GM12801 (cell line): ENCODE measurements at regions not wholly inside any gene's neighbourhood (a gene's known extent, or its start where the extent isn't known, plus 50 kb on each side); places are given as distances from the start of the nearest gene placed in this dataset.

Experiments used
- TF ChIP-seq, protein P1 (sequence below): IDR thresholded peaks from one replicate; pipeline ENCODE4 v1.5.1; 2011; ENCODE audit warnings: control low read depth; ENCODE audit not compliant: insufficient read length; ENCODE audit errors: extremely low read depth

GRCh38 chr12:107978641-107979040, 150.4 kb upstream of the WSCD2 start:
- TF ChIP-seq, protein P1, sequence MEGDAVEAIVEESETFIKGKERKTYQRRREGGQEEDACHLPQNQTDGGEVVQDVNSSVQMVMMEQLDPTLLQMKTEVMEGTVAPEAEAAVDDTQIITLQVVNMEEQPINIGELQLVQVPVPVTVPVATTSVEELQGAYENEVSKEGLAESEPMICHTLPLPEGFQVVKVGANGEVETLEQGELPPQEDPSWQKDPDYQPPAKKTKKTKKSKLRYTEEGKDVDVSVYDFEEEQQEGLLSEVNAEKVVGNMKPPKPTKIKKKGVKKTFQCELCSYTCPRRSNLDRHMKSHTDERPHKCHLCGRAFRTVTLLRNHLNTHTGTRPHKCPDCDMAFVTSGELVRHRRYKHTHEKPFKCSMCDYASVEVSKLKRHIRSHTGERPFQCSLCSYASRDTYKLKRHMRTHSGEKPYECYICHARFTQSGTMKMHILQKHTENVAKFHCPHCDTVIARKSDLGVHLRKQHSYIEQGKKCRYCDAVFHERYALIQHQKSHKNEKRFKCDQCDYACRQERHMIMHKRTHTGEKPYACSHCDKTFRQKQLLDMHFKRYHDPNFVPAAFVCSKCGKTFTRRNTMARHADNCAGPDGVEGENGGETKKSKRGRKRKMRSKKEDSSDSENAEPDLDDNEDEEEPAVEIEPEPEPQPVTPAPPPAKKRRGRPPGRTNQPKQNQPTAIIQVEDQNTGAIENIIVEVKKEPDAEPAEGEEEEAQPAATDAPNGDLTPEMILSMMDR = no peak

GRCh38 chr12:107983756-107984472, 145.2 kb upstream of the WSCD2 start:
- TF ChIP-seq, protein P1 = no peak

DNA sequence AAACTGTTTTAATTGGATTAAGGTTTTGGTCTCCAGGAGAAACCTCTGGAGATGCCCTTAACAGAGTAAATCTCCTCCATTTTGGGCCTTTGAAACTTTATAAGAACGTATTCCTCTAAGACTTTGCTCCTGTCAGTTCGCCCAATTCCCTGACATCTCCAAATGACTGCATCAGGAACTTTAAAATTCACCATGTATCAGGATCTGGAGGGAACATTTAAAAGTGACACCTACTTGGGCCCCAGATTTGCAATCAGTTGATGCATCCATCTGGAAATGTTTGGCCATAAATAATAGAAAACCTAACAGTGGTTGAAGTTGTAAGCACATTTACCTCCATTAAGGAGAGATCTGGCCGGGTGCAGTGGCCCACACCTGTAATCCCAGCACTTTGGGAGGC, 144.1 kb upstream of the WSCD2 start:
- TF ChIP-seq, protein P1 = no peak

- TF ChIP-seq, protein P1 = no peak
Observed at GRCh38 chr12:107986183-107986582, 142.9 kb upstream of the WSCD2 start.

DNA sequence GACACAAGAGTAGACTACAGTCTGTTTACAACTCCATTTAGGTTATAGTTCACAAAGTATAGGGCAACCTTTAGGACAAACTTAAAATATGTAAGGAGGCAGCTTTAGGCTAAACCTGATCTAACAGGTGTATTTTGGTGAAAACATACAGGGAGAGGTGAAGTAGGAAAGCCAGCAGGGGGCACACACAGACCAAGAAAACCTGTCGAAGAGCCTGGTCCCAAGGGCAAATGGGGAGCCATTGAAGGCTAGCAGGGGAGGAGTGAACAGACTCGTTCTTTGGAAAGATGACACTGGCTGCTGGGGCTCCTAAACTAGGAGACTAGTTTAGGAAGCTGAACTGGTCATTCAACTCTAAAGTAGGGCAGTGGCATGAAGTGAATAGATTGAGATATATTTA, 138.8 kb upstream of the WSCD2 start:
- TF ChIP-seq, protein P1 = no peak

DNA sequence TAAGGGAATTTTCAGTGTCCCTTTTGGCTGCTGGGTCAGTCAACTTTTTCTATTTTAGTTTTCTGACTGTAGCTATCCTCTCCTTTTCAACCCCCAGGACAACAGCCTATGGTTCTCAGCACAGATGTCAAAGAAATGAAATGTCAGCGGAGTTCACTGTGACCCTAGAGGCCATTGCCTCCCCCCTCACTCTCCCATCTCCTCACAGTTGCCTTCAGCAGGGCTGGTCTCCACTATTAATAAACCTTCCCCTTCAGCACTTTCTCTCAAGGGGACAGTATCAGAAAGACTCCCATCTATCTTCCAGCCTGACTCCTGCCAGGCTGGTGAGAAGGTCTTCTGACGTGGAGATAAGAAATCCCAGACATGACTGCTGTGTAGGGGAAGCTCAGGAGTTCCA, 137.1 kb upstream of the WSCD2 start:
- TF ChIP-seq, protein P1 = no peak

- TF ChIP-seq, protein P1 = no peak
Observed at GRCh38 chr12:107992870-107993451, 136.1 kb upstream of the WSCD2 start.
